ENCODE measurements at regions not wholly inside any gene's neighbourhood (a gene's known extent, or its start where the extent isn't known, plus 50 kb on each side); places are given as distances from the start of the nearest gene placed in this dataset.

GRCh38 chr3:182081096-182081495 is 369.4 kb downstream of the SOX2 start:
- TF ChIP-seq CTCF (conservative IDR thresholded peaks at IDR 0.05; ENCODE audit: low read depth, low read length) (no peak), EZH2 (IDR thresholded peaks at IDR 0.05; ENCODE audit: borderline replicate concordance, low read depth, low read length, poor library complexity, severe bottlenecking) (no peak)
